Erythroblast (primary cell): ENCODE measurements at regions not wholly inside any gene's neighbourhood (a gene's known extent, or its start where the extent isn't known, plus 50 kb on each side); places are given as distances from the start of the nearest gene placed in this dataset.

Source experiments
- GATA1 ChIP-seq: IDR thresholded peaks from 2 replicates; pipeline ENCODE4 v1.6.1; 2011; ENCODE audit warnings: low read depth, mild to moderate bottlenecking, control low read depth, low read length, moderate library complexity
- POLR2A ChIP-seq: IDR thresholded peaks from 2 replicates; pipeline ENCODE4 v1.6.1; 2011; ENCODE audit warnings: mild to moderate bottlenecking, low read length

DNA sequence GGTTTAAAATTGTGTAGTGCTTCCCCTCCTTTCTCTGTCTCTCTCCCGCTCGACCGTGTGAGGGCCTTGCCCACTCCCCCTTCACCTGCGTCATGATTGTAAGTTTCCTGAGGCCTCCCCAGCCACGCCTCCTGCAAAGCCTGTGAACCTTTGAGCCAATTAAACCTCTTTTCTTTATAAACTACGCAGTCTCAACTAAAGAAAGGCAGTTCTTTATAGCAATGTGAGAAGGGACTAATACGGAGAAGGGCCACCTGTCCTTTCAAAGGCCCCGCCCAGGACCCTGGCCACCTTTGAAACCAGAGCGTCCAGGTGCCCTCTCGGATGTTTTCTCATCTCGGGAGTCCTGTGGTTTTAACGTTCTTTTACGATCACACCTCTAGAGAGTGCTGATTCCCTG is 741.5 kb downstream of the BRD1 start:
- no peak for TF ChIP-seq POLR2A
- no peak for TF ChIP-seq GATA1
